Activated CD4-positive, alpha-beta T cell treated with anti-CD3 and anti-CD28 coated beads for 36 hours (primary cell): ENCODE measurements at regions not wholly inside any gene's neighbourhood (a gene's known extent, or its start where the extent isn't known, plus 50 kb on each side); places are given as distances from the start of the nearest gene placed in this dataset.

ENCODE experiments used
- ATAC-seq: fragments of 200-7000 bp; cut with Tn5 transposase; one replicate; pipeline ENCODE4 v1.10.0; 2021; ENCODE audit warnings: mild to moderate bottlenecking, moderate library complexity
- CTCF ChIA-PET: fragments of 350-600 bp; sonication (Branson Sonifier 250); formaldehyde crosslinking; loops from one replicate; lab custom pipeline; 2021; ENCODE audit warnings: antibody characterized with exemption; lab: Charles Lee
- POLR2A ChIA-PET: fragments of 350-600 bp; sonication (Branson Sonifier 250); formaldehyde crosslinking; loops from one replicate; lab custom pipeline; 2021; ENCODE audit warnings: antibody characterized with exemption, inconsistent platforms; lab: Charles Lee
- DNase-seq: peaks from one replicate; pipeline ENCODE4 v3.0.0-alpha.2; 2020
- H3K27ac Mint-ChIP-seq: one replicate; pipeline ENCODE4 v1.8.0; 2021; ENCODE audit warnings: mixed read lengths
- H3K27me3 Mint-ChIP-seq: one replicate; pipeline ENCODE4 v1.8.0; 2021; ENCODE audit warnings: mixed read lengths
- H3K36me3 Mint-ChIP-seq: one replicate; pipeline ENCODE4 v1.8.0; 2021; ENCODE audit warnings: low read depth, mixed read lengths
- H3K4me1 Mint-ChIP-seq: one replicate; pipeline ENCODE4 v1.8.0; 2021; ENCODE audit warnings: mixed read lengths
- H3K4me3 Mint-ChIP-seq: one replicate; pipeline ENCODE4 v1.8.0; 2021; ENCODE audit warnings: mild to moderate bottlenecking, moderate library complexity, mixed read lengths
- H3K9me3 Mint-ChIP-seq: one replicate; pipeline ENCODE4 v1.8.0; 2021; ENCODE audit warnings: low read depth, mixed read lengths
- intact Hi-C, 2 experiments: fragments of 100-400 bp; cut with DNase I in 1 of 2; cut with micrococcal nuclease in 1 of 2; formaldehyde crosslinking; loops; one replicate each; pipeline versions ENCODE4 v1.14.2 to v1.15.1; 2022 to 2024; cut with DNase I, micrococcal nuclease

DNA sequence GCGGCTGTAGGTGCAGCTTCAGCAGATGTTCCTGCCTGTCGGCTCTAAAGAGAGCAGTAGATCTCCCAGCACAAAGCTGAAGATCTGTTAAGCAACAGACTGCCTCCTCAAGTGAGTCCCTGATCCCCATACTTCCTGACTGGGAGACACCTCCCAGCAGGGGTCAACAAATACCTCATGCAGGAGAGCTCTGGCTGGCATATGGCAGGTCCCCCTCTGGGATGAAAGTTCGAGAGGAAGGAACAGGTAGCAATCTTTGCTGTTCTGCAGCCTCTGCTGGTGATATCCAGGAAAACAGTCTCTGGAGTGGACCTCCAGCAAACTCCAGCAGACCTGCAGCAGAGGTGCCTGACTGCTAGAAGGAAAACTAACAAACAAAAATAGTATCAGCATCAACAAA, 337.1 kb upstream of the USP15 start:
- CTCF ChIA-PET, result no interaction called here
- peaks cover 33% of the 10 kb centered on the region for H3K9me3 Mint-ChIP-seq
- POLR2A ChIA-PET, result no interaction called here
- H3K27me3 Mint-ChIP-seq, result no peaks in the 10 kb centered on the region
- no peaks in the 10 kb centered on the region for H3K4me1 Mint-ChIP-seq
- no peak overlapping the region for H3K27ac Mint-ChIP-seq
- no peak overlapping the region for H3K4me3 Mint-ChIP-seq
- ATAC-seq (no peak), DNase-seq (no peak)
- intact Hi-C loops, result no loop called here
- H3K36me3 Mint-ChIP-seq, result no peaks in the 10 kb centered on the region

DNA sequence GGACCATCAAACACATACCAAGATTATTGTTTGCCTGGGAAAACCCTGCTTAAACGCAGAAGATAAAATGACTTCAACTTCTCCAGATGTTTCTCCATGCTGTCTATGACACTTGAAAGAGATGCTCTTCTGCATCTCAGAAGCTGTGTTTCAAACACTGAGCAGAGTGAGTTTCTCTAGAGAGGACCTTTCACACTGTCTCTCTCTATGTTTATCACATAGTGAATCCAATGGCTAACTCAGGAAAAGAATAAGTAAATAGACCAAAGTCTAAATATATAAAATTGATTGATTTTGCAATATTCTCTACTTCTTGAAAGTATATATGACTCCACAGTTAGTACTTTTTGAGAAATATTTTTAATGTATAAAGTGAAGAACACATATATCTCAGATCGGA, 325.6 kb upstream of the USP15 start:
- CTCF ChIA-PET, result no interaction called here
- intact Hi-C loops, result no loop called here
- Mint-ChIP-seq H3K27ac (no peak overlapping the region), H3K27me3 (no peaks in the 10 kb centered on the region), H3K4me1 (no peaks in the 10 kb centered on the region), H3K36me3 (no peaks in the 10 kb centered on the region), H3K4me3 (no peak overlapping the region), H3K9me3 (peaks cover 8% of the 10 kb centered on the region)
- DNase-seq (no peak), ATAC-seq (no peak)
- POLR2A ChIA-PET, result no interaction called here

- intact Hi-C loops, result no loop called here
- Mint-ChIP-seq H3K4me3 (no peak overlapping the region), H3K27ac (no peak overlapping the region), H3K27me3 (no peaks in the 10 kb centered on the region), H3K36me3 (no peaks in the 10 kb centered on the region), H3K4me1 (no peaks in the 10 kb centered on the region), H3K9me3 (peaks cover 11% of the 10 kb centered on the region)
- CTCF ChIA-PET, result no interaction called here
- ATAC-seq, result no peak
- POLR2A ChIA-PET, result no interaction called here
- DNase-seq, result no peak
These were observed 320.2 kb upstream of the USP15 start for GRCh38 chr12:61939977-61940376.

GRCh38 chr12:61956545-61956944, 303.7 kb upstream of the USP15 start:
- Mint-ChIP-seq H3K4me1 (no peaks in the 10 kb centered on the region), H3K4me3 (no peak overlapping the region), H3K27ac (no peak overlapping the region), H3K36me3 (no peaks in the 10 kb centered on the region), H3K27me3 (no peaks in the 10 kb centered on the region), H3K9me3 (no peaks in the 10 kb centered on the region)
- ATAC-seq (no peak), DNase-seq (no peak)
- intact Hi-C loops, result no loop called here
- CTCF ChIA-PET, result interaction anchor here (1.6 kb wide), 1 partner anchor 8 kb away, joined by 3 read pairs; no protein-coding TSS in a partner anchor
- POLR2A ChIA-PET, result no interaction called here

- intact Hi-C loops, result no loop called here
- Mint-ChIP-seq H3K27ac (no peak overlapping the region), H3K4me1 (no peaks in the 10 kb centered on the region), H3K36me3 (no peaks in the 10 kb centered on the region), H3K9me3 (peaks cover 4% of the 10 kb centered on the region), H3K4me3 (no peak overlapping the region), H3K27me3 (peaks cover 2% of the 10 kb centered on the region)
- ChIA-PET CTCF (no interaction called here), POLR2A (no interaction called here)
- ATAC-seq (no peak), DNase-seq (no peak)
These were observed 285.7 kb upstream of the USP15 start for GRCh38 chr12:61974461-61974860.

GRCh38 chr12:61985830-61986229, 274.4 kb upstream of the USP15 start:
- POLR2A ChIA-PET, result no interaction called here
- no peaks in the 10 kb centered on the region for H3K27me3 Mint-ChIP-seq
- no peaks in the 10 kb centered on the region for H3K36me3 Mint-ChIP-seq
- H3K4me1 Mint-ChIP-seq, result no peaks in the 10 kb centered on the region
- H3K27ac Mint-ChIP-seq, result no peak overlapping the region
- intact Hi-C loops, result no loop called here
- no peak overlapping the region for H3K4me3 Mint-ChIP-seq
- ATAC-seq (no peak), DNase-seq (no peak)
- no peaks in the 10 kb centered on the region for H3K9me3 Mint-ChIP-seq
- CTCF ChIA-PET, result no interaction called here

GRCh38 chr12:61987173-61987572, 273.0 kb upstream of the USP15 start:
- DNase-seq (no peak), ATAC-seq (no peak)
- Mint-ChIP-seq H3K27ac (no peak overlapping the region), H3K9me3 (no peaks in the 10 kb centered on the region), H3K4me1 (no peaks in the 10 kb centered on the region), H3K36me3 (no peaks in the 10 kb centered on the region), H3K4me3 (no peak overlapping the region), H3K27me3 (no peaks in the 10 kb centered on the region)
- CTCF ChIA-PET, result interaction anchor here (0.8 kb wide), 1 partner anchor 39 kb away, joined by 3 read pairs; no protein-coding TSS in a partner anchor
- POLR2A ChIA-PET, result no interaction called here
- intact Hi-C loops, result no loop called here

DNA sequence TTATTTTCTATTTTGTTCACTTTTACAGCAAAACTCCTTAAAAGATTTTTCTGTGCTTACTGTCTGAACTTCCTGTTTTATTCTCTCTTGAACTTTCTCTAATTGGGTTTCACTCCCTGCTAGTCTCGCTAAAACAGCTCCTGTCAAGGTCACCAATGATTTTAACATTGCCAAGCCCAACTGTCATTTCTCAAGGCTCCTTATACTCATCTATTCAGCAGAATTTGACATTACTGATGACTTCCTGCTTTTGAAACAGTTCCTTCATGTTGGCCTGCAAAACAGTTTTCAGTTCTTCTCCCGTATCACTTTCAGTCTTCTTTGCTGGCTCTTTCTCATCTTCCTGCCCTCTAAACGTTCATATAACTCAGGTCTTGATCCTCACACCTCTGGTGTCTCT, 268.5 kb upstream of the USP15 start:
- ATAC-seq (no peak), DNase-seq (no peak)
- H3K4me3 Mint-ChIP-seq, result no peak overlapping the region
- no peaks in the 10 kb centered on the region for H3K9me3 Mint-ChIP-seq
- POLR2A ChIA-PET, result no interaction called here
- H3K27me3 Mint-ChIP-seq, result no peaks in the 10 kb centered on the region
- H3K27ac Mint-ChIP-seq, result no peak overlapping the region
- CTCF ChIA-PET, result interaction anchor here (0.6 to 1.9 kb wide), 2 partner anchors 14 to 108 kb away, joined by 3 to 4 read pairs; no protein-coding TSS in a partner anchor
- no peaks in the 10 kb centered on the region for H3K36me3 Mint-ChIP-seq
- no peaks in the 10 kb centered on the region for H3K4me1 Mint-ChIP-seq
- intact Hi-C loops, result no loop called here

GRCh38 chr12:61993734-61994345, 266.4 kb upstream of the USP15 start:
- ChIA-PET POLR2A (no interaction called here), CTCF (interaction anchor here (0.7 to 1.2 kb wide), 6 partner anchors 14 to 1743 kb away, joined by 3 to 4 read pairs (median 3); no protein-coding TSS in a partner anchor)
- ATAC-seq (peak; percentile 49), DNase-seq (no peak)
- Mint-ChIP-seq H3K27me3 (peaks cover 3% of the 10 kb centered on the region), H3K27ac (no peak overlapping the region), H3K9me3 (no peaks in the 10 kb centered on the region), H3K36me3 (no peaks in the 10 kb centered on the region), H3K4me3 (no peak overlapping the region), H3K4me1 (no peaks in the 10 kb centered on the region)
- intact Hi-C loops, result no loop called here

GRCh38 chr12:61996717-61997116, 263.5 kb upstream of the USP15 start:
- Mint-ChIP-seq H3K4me1 (no peaks in the 10 kb centered on the region), H3K27ac (no peak overlapping the region), H3K4me3 (no peak overlapping the region), H3K9me3 (no peaks in the 10 kb centered on the region), H3K27me3 (peaks cover 3% of the 10 kb centered on the region), H3K36me3 (no peaks in the 10 kb centered on the region)
- ATAC-seq, result no peak
- ChIA-PET POLR2A (no interaction called here), CTCF (interaction anchor here (1.0 kb wide), 1 partner anchor 9 kb away, joined by 3 read pairs; no protein-coding TSS in a partner anchor)
- intact Hi-C loops, result no loop called here
- DNase-seq, result no peak

- peaks cover 3% of the 10 kb centered on the region for H3K27me3 Mint-ChIP-seq
- no peak overlapping the region for H3K4me3 Mint-ChIP-seq
- ChIA-PET POLR2A (no interaction called here), CTCF (interaction anchor here (0.6 kb wide), 2 partner anchors 50 to 1443 kb away, joined by 3 read pairs; no protein-coding TSS in a partner anchor)
- H3K9me3 Mint-ChIP-seq, result no peaks in the 10 kb centered on the region
- H3K36me3 Mint-ChIP-seq, result no peaks in the 10 kb centered on the region
- no peak overlapping the region for H3K27ac Mint-ChIP-seq
- ATAC-seq (no peak), DNase-seq (no peak)
- no peaks in the 10 kb centered on the region for H3K4me1 Mint-ChIP-seq
- intact Hi-C loops, result no loop called here
These were observed 261.4 kb upstream of the USP15 start for GRCh38 chr12:61998791-61999190.

GRCh38 chr12:61999311-61999710, 260.9 kb upstream of the USP15 start:
- intact Hi-C loops, result no loop called here
- no peaks in the 10 kb centered on the region for H3K4me1 Mint-ChIP-seq
- no peak for ATAC-seq
- no peak overlapping the region for H3K4me3 Mint-ChIP-seq
- peaks cover 3% of the 10 kb centered on the region for H3K27me3 Mint-ChIP-seq
- CTCF ChIA-PET, result no interaction called here
- no peak for DNase-seq
- H3K36me3 Mint-ChIP-seq, result no peaks in the 10 kb centered on the region
- no peaks in the 10 kb centered on the region for H3K9me3 Mint-ChIP-seq
- POLR2A ChIA-PET, result no interaction called here
- no peak overlapping the region for H3K27ac Mint-ChIP-seq
